A549 (cell line): ENCODE measurements at regions not wholly inside any gene's neighbourhood (a gene's known extent, or its start where the extent isn't known, plus 50 kb on each side); places are given as distances from the start of the nearest gene placed in this dataset.

Experiments
- ATAC-seq, 2 experiments: fragments of 200-7000 bp in 1 of 2; fragments of >200 bp in 1 of 2; cut with Nextera tagmentation in 1 of 2; cut with Tn5 transposase in 1 of 2; 3 replicates each; pipeline versions ENCODE4 v1.8.0 to v1.9.1; 2018 to 2020; ENCODE audit warnings: mild to moderate bottlenecking in 1 of 2, moderate library complexity in 1 of 2
- CTCF ChIA-PET: fragments of 300-600 bp; sonication (Branson Sonifier 250); formaldehyde crosslinking; extraction: SDS; loops from one replicate; lab custom pipeline; 2021; ENCODE audit warnings: antibody characterized with exemption, inconsistent platforms; lab: Yijun Ruan, JAX
- POLR2A ChIA-PET: fragments of 350-600 bp; formaldehyde crosslinking; extraction: SDS; loops from one replicate; lab custom pipeline; 2021; ENCODE audit warnings: antibody characterized with exemption, inconsistent platforms; lab: Yijun Ruan, JAX
- DNase-seq, 2 experiments: peaks; one replicate each; pipeline versions ENCODE4 v3.0.0 to v3.0.0-alpha.2; 2011 to 2016; ENCODE audit warnings: low read depth in 1 of 2, low spot score in 1 of 2
- FAIRE-seq: peaks from 2 replicates; lab custom pipeline; 2011; peaks lifted over from hg19 to GRCh38; lab: Jason Lieb, UNC
- H3K27ac ChIP-seq, 2 experiments: fragments of >200 bp; sonication (Bioruptor Twin); formaldehyde crosslinking; 3 replicates each; pipeline ENCODE4 v1.5.1; 2016 to 2017
- H3K4me1 ChIP-seq: fragments of >200 bp; sonication (Bioruptor Twin); formaldehyde crosslinking; 3 replicates; pipeline ENCODE4 v1.6.1; 2016
- H3K4me2 ChIP-seq: fragments of >200 bp; sonication (Bioruptor Twin); formaldehyde crosslinking; 3 replicates; pipeline ENCODE4 v1.6.1; 2016
- H3K4me3 ChIP-seq: fragments of >200 bp; sonication (Bioruptor Twin); formaldehyde crosslinking; 3 replicates; pipeline ENCODE4 v1.5.1; 2016
- H3K9me3 ChIP-seq: fragments of >200 bp; sonication (Bioruptor Twin); formaldehyde crosslinking; 3 replicates; pipeline ENCODE4 v1.6.1; 2016
- BHLHE40 ChIP-seq: IDR thresholded peaks from 2 replicates; pipeline ENCODE4 v1.6.1; 2012; ENCODE audit warnings: low read depth, low read length, inconsistent platforms
- CBX2 ChIP-seq: fragments of 200-600 bp; sonication (generic); IDR thresholded peaks from 2 replicates; pipeline ENCODE4 v1.6.1; 2016; ENCODE audit warnings: low read depth, mild to moderate bottlenecking, borderline replicate concordance
- EP300 ChIP-seq, 2 experiments: fragments of >200 bp; sonication (Bioruptor Twin); formaldehyde crosslinking; IDR thresholded peaks; 2 replicates in 1 of 2; 3 replicates in 1 of 2; pipeline ENCODE4 v1.6.1; 2016 to 2017
- FOSL2 ChIP-seq, 2 experiments: fragments of 450-650 bp in 1 of 2; fragments of >200 bp in 1 of 2; sonication (Bioruptor Twin) in 1 of 2; formaldehyde crosslinking; IDR thresholded peaks; 2 replicates each; pipeline versions ENCODE4 v1.5.0 to v1.6.1; 2016 to 2020; ENCODE audit warnings: mild to moderate bottlenecking in 1 of 2, moderate library complexity in 1 of 2
- HEYL ChIP-seq: fragments of 250-450 bp; sonication (Bioruptor Pico); IDR thresholded peaks from 2 replicates; pipeline ENCODE4 v1.8.0; 2021; ENCODE audit warnings: mild to moderate bottlenecking, moderate library complexity
- HOXB5 ChIP-seq: fragments of 250-450 bp; sonication (Bioruptor Pico); IDR thresholded peaks from 2 replicates; pipeline ENCODE4 v1.5.0; 2020; ENCODE audit warnings: mild to moderate bottlenecking, moderate library complexity
- JUN ChIP-seq, 2 experiments: fragments of >200 bp; sonication (Bioruptor Twin); formaldehyde crosslinking; IDR thresholded peaks; 2 replicates in 1 of 2; 3 replicates in 1 of 2; pipeline ENCODE4 v1.6.1; 2016 to 2017
- KDM1A ChIP-seq: fragments of 200-600 bp; sonication (generic); IDR thresholded peaks from 2 replicates; pipeline ENCODE4 v1.6.1; 2016; ENCODE audit warnings: low read depth, mild to moderate bottlenecking
- KDM5A ChIP-seq: fragments of 200-600 bp; sonication (generic); IDR thresholded peaks from 2 replicates; pipeline ENCODE4 v1.6.1; 2016; ENCODE audit warnings: antibody characterized with exemption, mild to moderate bottlenecking
- MAFK ChIP-seq: fragments of 450-650 bp; IDR thresholded peaks from 2 replicates; pipeline ENCODE4 v1.6.1; 2014; ENCODE audit not compliant: partially characterized antibody
- MAZ ChIP-seq: fragments of 150-350 bp; IDR thresholded peaks from 2 replicates; pipeline ENCODE4 v1.6.1; 2014; ENCODE audit warnings: antibody characterized with exemption, low read depth, low read length, borderline replicate concordance
- MYC ChIP-seq: IDR thresholded peaks from 2 replicates; pipeline ENCODE4 v1.6.1; 2012; ENCODE audit warnings: mild to moderate bottlenecking, inconsistent platforms, low read length, improper control_type of control experiment, borderline replicate concordance
- NFE2L2 ChIP-seq: fragments of 150-350 bp; conservative IDR thresholded peaks from 2 replicates; pipeline ENCODE4 v1.6.1; 2014; ENCODE audit warnings: low read length
- NPAS2 ChIP-seq: fragments of 250-450 bp; sonication (Bioruptor Pico); IDR thresholded peaks from 2 replicates; pipeline ENCODE4 v1.8.0; 2022; ENCODE audit warnings: mild to moderate bottlenecking, moderate library complexity, borderline replicate concordance
- POLR2A ChIP-seq: IDR thresholded peaks from 2 replicates; pipeline ENCODE4 v1.6.1; 2012; ENCODE audit warnings: mild to moderate bottlenecking, low read length
- RARB ChIP-seq: fragments of 250-450 bp; sonication (Bioruptor Pico); IDR thresholded peaks from 2 replicates; pipeline ENCODE4 v1.8.0; 2021; ENCODE audit warnings: mild to moderate bottlenecking, moderate library complexity
- RNF2 ChIP-seq: fragments of 200-600 bp; sonication (generic); IDR thresholded peaks from 2 replicates; pipeline ENCODE4 v1.6.1; 2016; ENCODE audit warnings: low read depth, mild to moderate bottlenecking, antibody characterized with exemption, moderate library complexity, borderline replicate concordance
- TFCP2L1 ChIP-seq: fragments of 250-450 bp; sonication (Bioruptor Pico); IDR thresholded peaks from 2 replicates; pipeline ENCODE4 v1.5.0; 2021; ENCODE audit warnings: mild to moderate bottlenecking
- ZC3H11A ChIP-seq: fragments of 450-650 bp; IDR thresholded peaks from 2 replicates; pipeline ENCODE4 v1.6.1; 2014; ENCODE audit warnings: antibody characterized with exemption, mild to moderate bottlenecking
- WGBS: methylation state at CpG from one replicate; pipeline ENCODE4 v1.1.6; 2017; ENCODE audit errors: missing lambda C conversion rate; 5-methylcytosine and 5-hydroxymethylcytosine counted together
- TF ChIP-seq, protein P1 (sequence below): fragments of >200 bp; sonication (Bioruptor Twin); formaldehyde crosslinking; IDR thresholded peaks from 3 replicates; pipeline ENCODE4 v1.6.1; 2016

DNA sequence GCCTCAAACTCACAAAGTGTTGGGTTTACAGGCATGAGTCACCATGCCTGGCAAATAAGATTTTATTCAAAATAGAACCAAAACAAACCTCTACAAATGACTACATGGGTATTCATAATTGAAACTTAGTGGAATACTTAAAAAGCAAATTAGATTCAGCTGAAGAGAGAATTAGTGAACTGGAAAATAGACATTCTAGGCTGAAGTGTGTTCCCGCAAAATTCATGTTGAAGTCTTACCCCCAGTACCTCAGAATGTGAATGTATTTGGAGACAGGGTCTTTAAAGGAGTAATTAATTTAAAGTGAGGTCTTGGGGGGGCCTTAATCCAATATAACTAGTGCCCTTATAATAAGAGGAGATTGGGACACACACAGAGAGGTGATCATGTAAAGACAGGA, 88.5 kb upstream of the OTOS start:
- FAIRE-seq (no peak), DNase-seq (no peak), ATAC-seq (no peak)
- no peak overlapping the region for H3K4me3 ChIP-seq
- CTCF ChIA-PET: interaction anchor here (0.8 to 8.4 kb wide), 5 partner anchors 19 to 211 kb away, joined by 3 to 116 read pairs (median 6); no protein-coding TSS in a partner anchor
- TF ChIP-seq KDM1A: 0 out of 2 replicates have a peak, but pooled peaks have one; percentile 57
- TF ChIP-seq JUN (IDR thresholded peaks at IDR 0.05): no peak
- TF ChIP-seq HEYL: no peak
- TF ChIP-seq FOSL2 (IDR thresholded peaks at IDR 0.05): no peak
- TF ChIP-seq FOSL2 (CRISPR knock-in tag; IDR thresholded peaks at IDR 0.05): peak; percentile 20; the same call in 1 of the 2 replicates
- H3K27ac ChIP-seq: no peak overlapping the region
- H3K4me2 ChIP-seq: no peak overlapping the region
- peaks cover 7% of the 10 kb centered on the region for H3K4me1 ChIP-seq
- 89% methylated on average over 1 of the region's 1 CpG for WGBS
- POLR2A ChIA-PET: no interaction called here
- H3K9me3 ChIP-seq: peaks cover 14% of the 10 kb centered on the region

DNA sequence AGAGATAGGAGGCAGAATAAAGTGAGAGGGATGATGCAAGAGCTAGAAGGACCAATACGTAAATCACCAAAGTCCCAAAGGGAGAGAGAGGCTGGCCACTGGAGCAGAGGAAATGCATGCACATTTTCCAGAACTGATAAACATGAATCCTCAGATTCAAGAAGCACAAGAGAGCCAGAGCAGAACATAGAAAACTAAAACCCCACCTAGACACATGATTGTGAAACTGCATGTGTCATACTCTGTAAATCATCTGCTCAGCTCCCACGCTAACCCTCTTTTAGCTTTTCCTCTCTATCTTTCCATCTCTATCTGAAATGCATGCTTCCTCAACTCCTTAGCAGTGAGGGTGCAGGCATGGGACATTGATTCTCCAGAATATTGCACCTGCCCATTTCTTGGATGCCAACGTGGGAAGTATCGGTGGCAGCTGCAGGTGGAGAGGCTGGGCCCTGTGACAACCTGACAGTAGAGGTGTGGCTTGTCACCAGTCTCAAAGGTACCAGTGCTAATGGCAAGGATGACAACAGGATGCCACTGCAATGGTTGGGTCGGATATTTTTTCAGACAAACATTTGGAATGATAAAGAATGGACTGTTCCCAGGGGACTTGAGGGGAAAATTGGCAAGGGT, 89.3 kb upstream of the OTOS start:
- DNase-seq (no peak), ATAC-seq (no peak)

DNA sequence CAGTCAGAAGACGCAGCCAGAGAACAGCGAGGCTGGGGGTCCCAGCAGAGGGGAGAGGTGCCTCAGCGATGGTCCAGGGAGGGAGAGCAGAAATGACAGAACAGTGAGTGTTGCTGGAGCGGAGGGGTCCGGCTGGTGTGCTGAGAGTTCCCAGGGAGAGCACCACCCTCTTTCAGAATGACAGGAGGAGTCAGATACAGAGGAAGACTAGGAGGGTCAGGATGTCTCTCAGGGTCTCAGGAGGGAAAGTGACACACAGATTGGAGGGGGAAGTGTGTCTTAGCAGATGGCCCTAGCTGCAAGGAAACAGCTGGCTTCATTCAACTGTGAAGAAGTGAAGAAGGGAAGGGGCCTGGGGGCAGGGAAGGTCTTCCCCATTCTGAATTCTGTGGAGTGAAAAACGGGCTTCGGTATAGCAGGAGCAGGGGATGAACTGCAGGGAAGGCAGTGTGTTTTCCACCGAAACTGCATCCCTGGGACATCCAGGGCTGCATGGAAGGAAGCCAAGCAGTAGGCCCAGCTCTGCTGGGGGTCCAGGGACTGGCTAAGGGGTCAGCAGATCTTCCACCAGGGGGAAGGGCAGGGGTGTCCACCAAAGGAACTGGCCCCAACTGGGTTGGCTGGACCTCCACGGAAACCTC, 90.0 kb upstream of the OTOS start:
- H3K27ac ChIP-seq: no peak overlapping the region
- H3K4me3 ChIP-seq: no peak overlapping the region
- TF ChIP-seq ZC3H11A: no peak
- no peak for TF ChIP-seq NFE2L2
- TF ChIP-seq RARB (CRISPR knock-in tag): no peak
- TF ChIP-seq EP300 (IDR thresholded peaks at IDR 0.05): no peak
- TF ChIP-seq NPAS2 (CRISPR knock-in tag): no peak
- TF ChIP-seq KDM5A: no peak
- no peak for TF ChIP-seq MAFK
- no peak for TF ChIP-seq TFCP2L1
- TF ChIP-seq MYC: no peak
- 61% methylated on average over 9 of the region's 9 CpGs for WGBS
- H3K4me2 ChIP-seq: no peak overlapping the region
- FAIRE-seq: no peak
- POLR2A ChIA-PET: no interaction called here
- ATAC-seq: no peak
- peaks cover 10% of the 10 kb centered on the region for H3K4me1 ChIP-seq
- H3K9me3 ChIP-seq: peaks cover 14% of the 10 kb centered on the region
- DNase-seq: no peak
- CTCF ChIA-PET: interaction anchor here (1.3 to 8.4 kb wide), 3 partner anchors 205 to 210 kb away, joined by 6 to 116 read pairs (median 52); partner anchors contain the start of gene GPC1

More for the DNA sequence above, 89.3 kb upstream of the OTOS start:
- 40% methylated on average over 5 of the region's 5 CpGs for WGBS
- Histone ChIP-seq H3K27ac (no peak overlapping the region), H3K4me3 (no peak overlapping the region), H3K4me1 (peaks cover 10% of the 10 kb centered on the region), H3K9me3 (peaks cover 14% of the 10 kb centered on the region), H3K4me2 (no peak overlapping the region)
- ChIA-PET POLR2A (no interaction called here), CTCF (interaction anchor here (1.3 to 8.4 kb wide), 2 partner anchors 207 to 211 kb away, joined by 6 to 116 read pairs; no protein-coding TSS in a partner anchor)
- TF ChIP-seq MAZ (no peak), CBX2 (no peak), EP300 (IDR thresholded peaks at IDR 0.05) (no peak), RNF2 (no peak), HOXB5 (CRISPR knock-in tag) (no peak), FOSL2 (IDR thresholded peaks at IDR 0.05) (no peak), FOSL2 (CRISPR knock-in tag; IDR thresholded peaks at IDR 0.05) (no peak), NPAS2 (CRISPR knock-in tag) (no peak), BHLHE40 (no peak), POLR2A (no peak), JUN (IDR thresholded peaks at IDR 0.05) (no peak)
- TF ChIP-seq, protein P1, sequence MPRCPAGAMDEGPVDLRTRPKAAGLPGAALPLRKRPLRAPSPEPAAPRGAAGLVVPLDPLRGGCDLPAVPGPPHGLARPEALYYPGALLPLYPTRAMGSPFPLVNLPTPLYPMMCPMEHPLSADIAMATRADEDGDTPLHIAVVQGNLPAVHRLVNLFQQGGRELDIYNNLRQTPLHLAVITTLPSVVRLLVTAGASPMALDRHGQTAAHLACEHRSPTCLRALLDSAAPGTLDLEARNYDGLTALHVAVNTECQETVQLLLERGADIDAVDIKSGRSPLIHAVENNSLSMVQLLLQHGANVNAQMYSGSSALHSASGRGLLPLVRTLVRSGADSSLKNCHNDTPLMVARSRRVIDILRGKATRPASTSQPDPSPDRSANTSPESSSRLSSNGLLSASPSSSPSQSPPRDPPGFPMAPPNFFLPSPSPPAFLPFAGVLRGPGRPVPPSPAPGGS: no peak
- FAIRE-seq: no peak
